Activated CD8-positive, alpha-beta memory T cell treated with anti-CD3 and anti-CD28 coated beads for 36 hours (primary cell): ENCODE measurements at regions not wholly inside any gene's neighbourhood (a gene's known extent, or its start where the extent isn't known, plus 50 kb on each side); places are given as distances from the start of the nearest gene placed in this dataset.

ENCODE experiments used
- CTCF ChIA-PET: fragments of 350-600 bp; sonication (Branson Sonifier 250); formaldehyde crosslinking; loops from one replicate; lab custom pipeline; 2021; ENCODE audit warnings: antibody characterized with exemption; lab: Charles Lee
- POLR2A ChIA-PET: fragments of 350-600 bp; sonication (Branson Sonifier 250); formaldehyde crosslinking; loops from one replicate; lab custom pipeline; 2021; ENCODE audit warnings: antibody characterized with exemption; lab: Charles Lee

DNA sequence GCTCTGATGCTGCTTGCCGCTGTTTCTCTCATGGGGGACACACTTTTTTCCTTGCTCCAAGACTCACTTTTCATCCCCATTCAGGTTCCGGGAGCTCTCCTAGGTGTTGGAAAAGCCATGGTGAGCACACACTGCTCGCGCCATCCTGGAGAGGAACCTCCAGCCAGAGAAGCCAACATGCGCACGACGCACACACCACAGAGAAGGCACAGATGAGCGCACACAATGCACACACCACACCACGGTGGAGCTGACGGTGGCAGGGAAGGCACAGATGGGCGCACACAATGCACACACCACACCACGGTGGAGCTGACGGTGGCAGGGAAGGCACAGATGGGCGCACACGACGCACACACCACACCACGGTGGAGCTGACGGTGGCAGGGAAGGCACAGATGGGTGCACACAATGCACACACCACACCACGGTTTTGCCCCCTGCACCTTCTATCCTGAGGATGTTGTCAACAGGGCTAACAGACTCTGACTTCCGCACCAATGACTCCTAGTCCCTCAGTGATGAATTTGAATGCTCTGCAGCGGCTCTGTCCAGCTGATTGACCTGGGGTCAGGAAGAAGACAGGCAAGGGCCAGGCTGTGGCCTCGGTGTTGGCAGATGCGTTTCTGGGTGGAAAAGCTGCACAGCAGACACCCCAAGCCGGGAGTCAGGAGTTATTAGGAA lies 154.7 kb downstream of the ERMARD start:
- ChIA-PET CTCF (no interaction called here), POLR2A (no interaction called here)

DNA sequence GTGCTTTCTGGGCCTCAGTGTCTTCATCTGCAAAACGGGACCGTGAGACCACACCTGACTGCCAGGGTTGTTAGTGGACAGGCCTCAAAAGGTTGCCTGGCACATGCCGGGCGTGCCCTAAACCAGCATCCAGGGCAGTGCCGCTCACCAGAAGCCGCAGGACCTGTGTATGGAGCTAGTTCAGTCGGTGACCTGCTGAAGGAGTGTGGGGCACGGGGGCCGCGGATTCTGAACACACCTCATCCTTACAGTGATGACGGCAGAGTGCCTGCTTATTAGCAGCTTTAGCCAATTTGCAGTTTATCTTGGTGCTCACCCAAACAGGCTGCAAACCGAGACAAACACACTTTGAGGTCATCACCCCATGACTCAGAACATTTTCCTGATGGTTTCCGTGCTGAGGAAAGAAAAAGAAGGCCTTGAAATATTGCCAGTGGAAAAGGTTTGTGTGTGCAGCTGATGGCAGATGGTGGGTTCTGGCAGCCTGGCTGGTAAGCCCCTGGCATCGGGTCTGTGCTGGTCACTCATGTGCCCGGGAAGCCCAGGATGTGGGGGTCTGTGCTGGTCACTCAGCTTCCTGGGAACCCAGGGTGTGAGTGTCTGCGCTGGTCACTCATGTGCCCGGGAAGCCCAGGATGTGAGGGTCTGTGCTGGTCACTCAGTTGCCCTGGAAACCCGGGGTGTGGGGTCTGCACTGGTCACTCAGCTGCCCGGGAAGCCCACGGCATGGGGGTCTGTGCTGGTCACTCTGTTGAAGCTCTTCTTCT lies 153.8 kb downstream of the ERMARD start:
- ChIA-PET CTCF (no interaction called here), POLR2A (no interaction called here)

GRCh38 chr6:169904051-169904922 lies 152.9 kb downstream of the ERMARD start:
- CTCF ChIA-PET = no interaction called here
- POLR2A ChIA-PET = no interaction called here

- POLR2A ChIA-PET = no interaction called here
- CTCF ChIA-PET = no interaction called here
Measured at GRCh38 chr6:169903122-169903521, 151.7 kb downstream of the ERMARD start.

GRCh38 chr6:169902604-169903003 lies 151.2 kb downstream of the ERMARD start:
- ChIA-PET POLR2A (no interaction called here), CTCF (no interaction called here)

DNA sequence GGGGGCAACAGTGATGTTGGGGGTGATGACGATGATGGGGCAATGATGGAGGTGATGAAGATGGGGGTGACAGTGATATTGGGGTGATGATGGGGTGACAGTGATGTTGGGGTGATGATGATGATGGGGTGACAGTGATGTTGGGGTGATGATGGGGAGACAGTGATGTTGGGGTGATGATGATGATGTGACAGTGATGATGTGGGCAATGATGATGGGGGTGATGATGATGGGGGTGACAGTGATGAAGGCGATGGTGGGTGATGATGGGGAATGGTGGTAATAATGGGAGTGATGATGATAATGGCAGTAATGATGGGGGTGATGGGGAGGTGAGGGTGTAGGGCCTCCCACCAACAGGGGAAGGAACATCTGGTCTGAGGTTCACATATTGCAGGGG lies 150.6 kb downstream of the ERMARD start:
- POLR2A ChIA-PET = no interaction called here

GRCh38 chr6:169899481-169900145 lies 148.2 kb downstream of the ERMARD start:
- POLR2A ChIA-PET = no interaction called here
- CTCF ChIA-PET = no interaction called here

More for the DNA sequence above, 150.6 kb downstream of the ERMARD start:
- CTCF ChIA-PET = no interaction called here

- POLR2A ChIA-PET = no interaction called here
- CTCF ChIA-PET = no interaction called here
Measured at GRCh38 chr6:169898788-169899480, 147.5 kb downstream of the ERMARD start.

DNA sequence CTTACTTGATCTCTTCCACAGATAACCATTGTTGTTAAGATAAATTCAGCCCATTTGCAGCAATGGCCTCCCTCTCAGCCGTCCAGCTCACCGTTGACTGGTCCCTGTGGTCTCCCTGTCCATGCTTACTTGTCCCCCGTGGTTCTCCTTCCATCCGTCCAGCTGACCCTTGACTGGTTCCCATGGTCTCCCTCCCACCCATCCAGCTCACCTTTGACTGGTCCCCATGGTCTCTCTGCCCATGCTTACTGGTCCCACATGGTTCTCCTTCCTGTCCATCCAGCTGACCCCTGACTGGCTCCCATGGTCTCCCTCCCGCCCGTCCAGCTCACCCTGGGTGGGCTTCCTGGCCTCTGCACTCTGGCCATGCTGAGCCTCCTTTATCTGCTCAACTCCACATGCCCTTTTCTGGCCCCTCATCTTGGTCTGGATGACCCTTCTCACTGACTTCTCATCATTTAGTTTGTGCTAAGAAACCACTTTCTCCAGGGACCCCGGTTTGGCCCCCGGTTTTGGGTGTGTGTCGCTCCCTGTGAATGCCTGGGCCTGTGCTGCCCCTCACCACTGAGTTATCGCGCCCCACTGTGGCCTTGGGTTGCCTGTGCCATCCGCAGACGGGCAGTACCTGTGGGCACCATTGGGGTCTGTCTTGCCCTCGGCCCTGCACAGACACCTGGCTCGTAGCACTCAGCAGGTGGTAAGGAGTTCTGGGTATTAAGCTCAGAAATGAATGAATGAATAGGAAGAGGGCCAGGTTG lies 146.4 kb downstream of the ERMARD start:
- ChIA-PET CTCF (no interaction called here), POLR2A (no interaction called here)

GRCh38 chr6:169896826-169897456 lies 145.5 kb downstream of the ERMARD start:
- POLR2A ChIA-PET = no interaction called here

DNA sequence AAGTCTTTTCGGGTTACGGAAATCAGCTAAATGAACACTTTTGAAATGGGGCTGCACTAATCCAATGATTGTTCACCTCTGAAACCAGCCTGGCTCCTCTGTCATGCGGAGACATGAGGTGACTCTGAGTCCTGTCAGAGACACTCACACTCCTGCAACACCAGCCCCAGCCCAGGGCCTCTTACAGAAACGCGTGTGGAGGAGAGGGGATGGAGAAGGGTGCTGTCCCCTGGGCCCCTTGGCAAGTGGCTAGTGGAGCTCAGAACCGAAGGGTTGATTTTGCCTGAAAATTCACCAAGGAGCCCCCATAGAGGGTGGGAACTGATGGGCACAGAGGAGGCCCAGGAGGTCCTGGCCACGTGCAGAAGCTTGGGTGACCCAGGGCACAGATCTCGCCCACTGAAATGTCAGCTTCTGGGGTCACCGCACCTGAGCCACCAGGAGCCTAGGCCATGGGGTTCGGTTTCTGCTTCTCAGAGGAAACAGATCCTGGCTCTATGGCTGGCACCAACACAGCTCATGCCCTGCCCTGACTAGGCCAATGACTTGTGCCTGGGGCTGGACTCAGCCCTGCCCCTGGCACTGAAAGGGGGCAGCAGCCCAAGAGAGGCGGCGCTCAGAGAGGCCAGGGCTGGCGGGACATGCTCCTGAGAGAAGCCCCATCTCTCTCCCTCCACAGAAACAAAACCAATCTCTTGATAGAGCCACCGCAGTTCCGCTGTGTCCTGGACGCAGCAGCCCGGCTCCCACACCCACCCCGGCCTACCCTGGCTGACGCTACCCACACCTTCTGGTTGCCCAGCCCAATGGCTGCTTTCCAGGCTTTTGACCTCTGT lies 144.7 kb downstream of the ERMARD start:
- ChIA-PET CTCF (no interaction called here), POLR2A (no interaction called here)

More at GRCh38 chr6:169896826-169897456, 145.5 kb downstream of the ERMARD start:
- CTCF ChIA-PET = no interaction called here

DNA sequence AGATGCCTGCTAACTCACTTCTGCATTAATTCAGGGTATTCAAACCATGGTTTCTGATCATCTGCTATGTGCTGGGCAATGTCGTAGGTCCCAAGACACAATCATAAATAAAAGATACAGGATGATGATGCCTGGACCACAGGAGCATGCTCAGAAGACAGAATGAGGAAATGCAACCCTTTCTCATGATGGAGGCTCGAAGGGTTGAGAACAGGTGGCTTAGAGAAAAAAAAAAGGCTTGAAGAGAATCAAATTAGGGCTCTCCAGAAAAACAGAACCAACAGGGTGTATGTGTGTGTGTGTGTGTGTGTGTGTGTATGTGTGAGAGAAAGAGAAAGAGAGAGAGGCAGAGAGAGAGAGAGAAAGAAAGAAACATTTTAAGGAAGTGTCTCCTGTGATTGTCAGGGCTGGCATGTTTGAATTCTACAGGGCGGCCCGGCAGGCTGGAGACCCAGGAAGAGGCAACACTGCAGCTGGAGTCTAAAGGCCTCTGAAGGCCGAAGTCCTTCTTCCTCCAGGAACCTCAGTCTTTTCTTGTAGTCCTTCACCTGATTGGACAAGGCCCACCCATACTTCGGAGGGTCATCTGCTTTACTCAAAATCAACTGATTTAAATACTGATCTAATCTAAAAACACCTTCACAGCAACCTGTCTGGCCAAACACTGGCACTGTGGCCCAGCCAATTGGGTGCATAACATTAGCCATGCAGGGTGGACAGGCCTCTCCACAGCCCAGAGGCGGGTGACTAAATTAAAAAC lies 143.8 kb downstream of the ERMARD start:
- CTCF ChIA-PET = no interaction called here
- POLR2A ChIA-PET = no interaction called here

- POLR2A ChIA-PET = no interaction called here
- CTCF ChIA-PET = no interaction called here
Measured at GRCh38 chr6:169894377-169894960, 143.0 kb downstream of the ERMARD start.

- CTCF ChIA-PET = no interaction called here
- POLR2A ChIA-PET = no interaction called here
Measured at GRCh38 chr6:169893624-169894023, 142.2 kb downstream of the ERMARD start.

DNA sequence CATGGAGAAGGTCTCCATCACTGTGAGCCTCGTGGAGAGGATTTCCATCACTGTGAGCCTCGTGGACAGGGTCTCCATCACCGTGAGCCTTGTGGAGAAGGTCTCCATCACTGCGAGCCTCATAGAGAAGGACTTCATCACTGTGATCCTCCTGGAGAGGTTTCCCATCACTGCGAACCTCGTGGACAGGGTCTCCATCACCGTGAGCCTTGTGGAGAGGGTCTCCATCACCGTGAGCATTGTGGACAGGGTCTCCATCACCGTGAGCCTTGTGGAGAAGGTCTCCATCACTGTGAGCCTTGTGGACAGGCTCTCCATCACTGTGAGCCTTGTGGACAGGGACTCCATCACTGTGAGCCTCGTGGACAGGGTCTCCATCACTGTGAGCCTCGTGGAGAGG lies 140.4 kb downstream of the ERMARD start:
- POLR2A ChIA-PET = no interaction called here
- CTCF ChIA-PET = no interaction called here

DNA sequence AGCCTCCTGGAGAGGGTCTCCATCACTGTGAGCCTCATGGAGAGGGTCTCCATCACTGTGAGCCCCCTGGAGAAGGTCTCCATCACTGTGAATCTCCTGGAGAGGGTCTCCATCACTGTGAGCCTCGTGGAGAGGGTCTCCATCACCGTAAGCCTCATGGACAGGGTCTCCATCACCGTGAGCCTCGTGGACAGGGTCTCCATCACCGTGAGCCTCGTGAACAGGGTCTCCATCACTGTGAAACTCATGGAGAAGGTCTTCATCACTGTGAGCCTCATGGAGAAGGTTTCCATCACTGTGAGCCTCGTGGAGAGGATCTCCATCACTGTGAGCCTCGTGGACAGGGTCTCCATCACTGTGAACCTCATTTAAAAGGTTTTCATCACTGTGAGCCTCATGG lies 140.0 kb downstream of the ERMARD start:
- ChIA-PET POLR2A (no interaction called here), CTCF (no interaction called here)
